ENCODE measurements at regions not wholly inside any gene's neighbourhood (a gene's known extent, or its start where the extent isn't known, plus 50 kb on each side); places are given as distances from the start of the nearest gene placed in this dataset.
"Not testable (repeated sequence)": the region's sequence is repeated elsewhere in the genome, so short reads cannot be mapped to it uniquely, and the experiment has no call there.

GRCh38 chr16:87048730-87049115 is 268.5 kb downstream of the C16orf95 start:
- TF ChIP-seq, protein P1, sequence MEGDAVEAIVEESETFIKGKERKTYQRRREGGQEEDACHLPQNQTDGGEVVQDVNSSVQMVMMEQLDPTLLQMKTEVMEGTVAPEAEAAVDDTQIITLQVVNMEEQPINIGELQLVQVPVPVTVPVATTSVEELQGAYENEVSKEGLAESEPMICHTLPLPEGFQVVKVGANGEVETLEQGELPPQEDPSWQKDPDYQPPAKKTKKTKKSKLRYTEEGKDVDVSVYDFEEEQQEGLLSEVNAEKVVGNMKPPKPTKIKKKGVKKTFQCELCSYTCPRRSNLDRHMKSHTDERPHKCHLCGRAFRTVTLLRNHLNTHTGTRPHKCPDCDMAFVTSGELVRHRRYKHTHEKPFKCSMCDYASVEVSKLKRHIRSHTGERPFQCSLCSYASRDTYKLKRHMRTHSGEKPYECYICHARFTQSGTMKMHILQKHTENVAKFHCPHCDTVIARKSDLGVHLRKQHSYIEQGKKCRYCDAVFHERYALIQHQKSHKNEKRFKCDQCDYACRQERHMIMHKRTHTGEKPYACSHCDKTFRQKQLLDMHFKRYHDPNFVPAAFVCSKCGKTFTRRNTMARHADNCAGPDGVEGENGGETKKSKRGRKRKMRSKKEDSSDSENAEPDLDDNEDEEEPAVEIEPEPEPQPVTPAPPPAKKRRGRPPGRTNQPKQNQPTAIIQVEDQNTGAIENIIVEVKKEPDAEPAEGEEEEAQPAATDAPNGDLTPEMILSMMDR (IDR thresholded peaks at IDR 0.05; ENCODE audit: insufficient read depth, low read depth, low read length, missing control alignments): no peak
- no peak overlapping the region for H3K4me3 ChIP-seq (ENCODE audit: low read depth, low read length)
- DNase-seq (ENCODE audit: low read depth): no peak

- not testable (repeated sequence) for DNase-seq (ENCODE audit: low read depth); H3K4me3 ChIP-seq (ENCODE audit: low read depth, low read length)
Measured at GRCh38 chr16:87049216-87049615, 268.0 kb downstream of the C16orf95 start.

DNA sequence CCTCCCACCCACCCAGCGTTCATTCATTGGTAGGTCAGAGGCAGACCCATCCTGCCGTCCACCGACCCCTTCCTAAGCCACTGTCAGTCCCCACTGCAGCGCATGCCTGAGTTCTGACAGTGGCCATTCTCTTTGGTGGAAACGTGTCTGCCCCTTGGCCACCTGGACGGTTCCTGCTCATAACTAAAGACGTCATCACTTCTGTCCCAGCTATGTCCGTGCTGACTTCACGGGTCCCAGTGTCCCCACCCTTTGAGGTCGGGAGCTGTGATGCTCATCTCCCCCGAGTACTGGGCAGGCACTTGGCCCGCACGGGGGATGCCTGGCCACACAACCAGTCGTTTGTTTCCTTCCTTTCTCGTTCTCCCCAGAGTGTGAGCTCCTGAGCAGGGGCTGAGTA is 267.1 kb downstream of the C16orf95 start:
- DNase-seq (ENCODE audit: low read depth): no peak
- no peak overlapping the region for H3K4me3 ChIP-seq (ENCODE audit: low read depth, low read length)
- TF ChIP-seq, protein P1 (IDR thresholded peaks at IDR 0.05; ENCODE audit: insufficient read depth, low read depth, low read length, missing control alignments): no peak

- TF ChIP-seq, protein P1 (IDR thresholded peaks at IDR 0.05; ENCODE audit: insufficient read depth, low read depth, low read length, missing control alignments): no peak
- DNase-seq (ENCODE audit: low read depth): no peak
- H3K4me3 ChIP-seq (ENCODE audit: low read depth, low read length): no peak overlapping the region
Measured at GRCh38 chr16:87051526-87052320, 265.5 kb downstream of the C16orf95 start.

DNA sequence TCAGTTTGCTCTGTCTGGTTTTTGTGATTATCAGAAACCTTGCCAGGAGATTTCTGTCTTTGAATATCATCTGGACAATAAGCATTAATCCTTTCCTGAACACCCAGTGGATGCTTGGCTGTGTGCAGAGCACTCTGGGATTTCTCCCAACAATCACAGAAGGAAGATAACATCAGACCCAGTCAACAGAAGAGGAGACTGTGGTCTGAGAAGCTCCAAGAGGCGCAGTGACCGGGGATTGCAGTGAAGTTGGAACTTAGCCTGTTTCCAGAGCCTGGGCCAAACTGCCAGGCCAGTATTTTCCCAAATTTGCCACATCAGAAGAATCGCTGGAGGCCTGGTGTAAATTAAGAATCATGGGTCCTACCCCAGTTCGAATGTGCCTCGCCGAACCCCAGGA is 264.7 kb downstream of the C16orf95 start:
- H3K4me3 ChIP-seq (ENCODE audit: low read depth, low read length): no peak overlapping the region
- TF ChIP-seq, protein P1 (IDR thresholded peaks at IDR 0.05; ENCODE audit: insufficient read depth, low read depth, low read length, missing control alignments): no peak
- DNase-seq (ENCODE audit: low read depth): no peak

DNA sequence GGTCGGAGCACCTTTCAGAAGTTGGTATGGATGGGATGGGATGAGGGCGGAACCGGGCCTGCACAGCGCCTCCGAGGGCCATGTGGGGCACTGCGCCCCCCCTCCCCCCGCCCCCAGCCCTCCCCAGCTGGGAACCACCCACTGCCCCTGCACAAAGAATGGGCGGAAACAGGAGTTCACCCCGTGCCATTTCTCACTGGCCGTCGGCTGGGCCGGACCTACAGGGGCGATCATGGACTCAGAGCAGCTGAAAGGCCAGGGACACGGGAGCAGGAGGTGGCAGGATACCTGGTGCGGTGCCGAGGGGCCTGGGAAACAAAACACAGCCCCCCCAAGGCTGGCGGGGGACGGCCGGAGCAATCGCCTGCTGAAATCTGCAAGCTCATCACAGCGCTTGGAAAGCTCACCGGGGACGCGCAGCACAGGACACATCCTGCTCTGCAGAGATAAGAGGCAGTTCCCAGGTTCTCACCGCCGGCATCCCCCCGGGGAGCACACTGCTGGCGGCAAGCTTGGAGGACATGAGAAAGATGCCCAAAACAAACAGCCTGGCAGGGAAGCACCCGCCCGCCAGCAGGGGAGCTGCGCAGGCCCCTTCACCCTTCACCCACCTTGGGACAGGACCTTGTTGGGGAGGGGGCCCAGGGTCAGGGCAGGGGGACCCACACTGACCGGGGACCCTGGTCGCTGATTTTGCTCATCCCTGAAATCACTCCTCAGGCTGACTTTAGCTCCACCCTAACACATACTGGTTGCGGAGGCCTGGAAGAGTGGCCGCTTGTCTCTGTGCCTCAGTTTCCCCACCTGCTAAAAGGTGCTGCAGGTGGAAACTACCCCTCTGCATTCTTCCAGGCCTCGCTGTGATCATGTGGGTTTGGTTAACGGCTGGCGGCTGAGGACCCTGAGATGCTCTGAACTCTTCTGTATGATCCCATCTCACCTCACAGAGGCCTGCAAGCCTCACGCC is 263.9 kb downstream of the C16orf95 start:
- no peak for DNase-seq (ENCODE audit: low read depth)
- TF ChIP-seq, protein P1 (IDR thresholded peaks at IDR 0.05; ENCODE audit: insufficient read depth, low read depth, low read length, missing control alignments): no peak
- no peak overlapping the region for H3K4me3 ChIP-seq (ENCODE audit: low read depth, low read length)

- no peak overlapping the region for H3K4me3 ChIP-seq (ENCODE audit: low read depth, low read length)
- TF ChIP-seq, protein P1 (IDR thresholded peaks at IDR 0.05; ENCODE audit: insufficient read depth, low read depth, low read length, missing control alignments): no peak
- DNase-seq (ENCODE audit: low read depth): no peak
Measured at GRCh38 chr16:87054154-87054553, 263.0 kb downstream of the C16orf95 start.

Data from GM12865 (cell line).